NT2/D1 (cell line): ENCODE measurements at regions not wholly inside any gene's neighbourhood (a gene's known extent, or its start where the extent isn't known, plus 50 kb on each side); places are given as distances from the start of the nearest gene placed in this dataset.
"Not testable (repeated sequence)": the region's sequence is repeated elsewhere in the genome, so short reads cannot be mapped to it uniquely, and the experiment has no call there.

Source experiments
- SUZ12 ChIP-seq: IDR thresholded peaks from 2 replicates; pipeline ENCODE4 v1.6.1; 2011; ENCODE audit not compliant: insufficient read length, insufficient read depth; ENCODE audit errors: extremely low read depth
- ZNF274 ChIP-seq: IDR thresholded peaks from 2 replicates; pipeline ENCODE4 v1.6.1; 2011; ENCODE audit warnings: mild to moderate bottlenecking, low read depth, low read length

GRCh38 chr12:62010331-62010906, 249.8 kb upstream of the USP15 start:
- not testable (repeated sequence) for TF ChIP-seq SUZ12, ZNF274
